GM12875 (cell line): ENCODE measurements at regions not wholly inside any gene's neighbourhood (a gene's known extent, or its start where the extent isn't known, plus 50 kb on each side); places are given as distances from the start of the nearest gene placed in this dataset.

Experiments
- H3K4me3 ChIP-seq: one replicate; pipeline ENCODE4 v1.5.1; 2011; ENCODE audit warnings: low read depth, low read length, control low read depth
- CTCF ChIP-seq: IDR thresholded peaks from 2 replicates; pipeline ENCODE4 v1.5.1; 2011; ENCODE audit warnings: low read depth, mild to moderate bottlenecking, control low read depth, inconsistent platforms, low read length, moderate library complexity, borderline replicate concordance; ENCODE audit not compliant: insufficient read depth

GRCh38 chr5:3304346-3304745 is 291.3 kb upstream of the IRX1 start:
- no peak overlapping the region for H3K4me3 ChIP-seq
- TF ChIP-seq CTCF = no peak

- no peak overlapping the region for H3K4me3 ChIP-seq
- no peak for TF ChIP-seq CTCF
Observed at GRCh38 chr5:3303777-3304176, 291.9 kb upstream of the IRX1 start.

GRCh38 chr5:3302228-3302627 is 293.4 kb upstream of the IRX1 start:
- TF ChIP-seq CTCF = no peak
- no peak overlapping the region for H3K4me3 ChIP-seq

GRCh38 chr5:3301306-3301705 is 294.3 kb upstream of the IRX1 start:
- TF ChIP-seq CTCF = no peak
- no peak overlapping the region for H3K4me3 ChIP-seq

GRCh38 chr5:3300726-3301125 is 294.9 kb upstream of the IRX1 start:
- TF ChIP-seq CTCF = no peak
- H3K4me3 ChIP-seq = no peak overlapping the region

GRCh38 chr5:3299441-3299840 is 296.2 kb upstream of the IRX1 start:
- H3K4me3 ChIP-seq = no peak overlapping the region
- TF ChIP-seq CTCF = no peak

GRCh38 chr5:3297853-3298252 is 297.8 kb upstream of the IRX1 start:
- H3K4me3 ChIP-seq = no peak overlapping the region
- TF ChIP-seq CTCF = no peak
